Esophagus muscularis mucosa (tissue), 4 donors: ENCODE measurements at regions not wholly inside any gene's neighbourhood (a gene's known extent, or its start where the extent isn't known, plus 50 kb on each side); places are given as distances from the start of the nearest gene placed in this dataset.

ENCODE experiments used
- CTCF ChIP-seq, 3 experiments: fragments of 200-600 bp in 2 of 3; fragments of 450-650 bp in 1 of 3; sonication (generic) in 2 of 3; IDR thresholded peaks; one replicate each; pipeline ENCODE4 v1.5.1; 2017 to 2019; ENCODE audit warnings: antibody characterized with exemption in 3 of 3, mild to moderate bottlenecking in 2 of 3, moderate library complexity in 1 of 3
- EP300 ChIP-seq: sonication (generic); formaldehyde crosslinking; IDR thresholded peaks from one replicate; pipeline ENCODE4 v1.6.1; 2017; ENCODE audit warnings: antibody characterized with exemption
- POLR2A ChIP-seq: fragments of 450-650 bp; IDR thresholded peaks from one replicate; pipeline ENCODE4 v1.6.1; 2017; ENCODE audit warnings: antibody characterized with exemption, moderate library complexity, mild to moderate bottlenecking, low read depth
- POLR2AphosphoS5 ChIP-seq, 2 donors: sonication (generic); formaldehyde crosslinking; IDR thresholded peaks; one replicate each; pipeline ENCODE4 v1.6.1; 2017; ENCODE audit warnings: antibody characterized with exemption in 2 of 2

GRCh38 chr16:88317613-88317965, 65.2 kb upstream of the ZNF469 start:
- TF ChIP-seq CTCF (IDR thresholded peaks at IDR 0.05) (no peak), POLR2A (no peak), POLR2AphosphoS5 (IDR thresholded peaks at IDR 0.05) (no peak), EP300 (no peak)
